Keratinocyte (primary cell): ENCODE measurements at regions not wholly inside any gene's neighbourhood (a gene's known extent, or its start where the extent isn't known, plus 50 kb on each side); places are given as distances from the start of the nearest gene placed in this dataset.

Experiments used
- DNase-seq: peaks from one replicate; pipeline ENCODE4 v3.0.0-alpha.2; 2011; ENCODE audit warnings: low read depth, missing footprints, low spot score
- FAIRE-seq: peaks from 2 replicates; lab custom pipeline; 2011; peaks lifted over from hg19 to GRCh38; lab: Jason Lieb, UNC
- H2AFZ ChIP-seq: 2 replicates; pipeline ENCODE4 v1.6.0; 2012; ENCODE audit warnings: low read length, control low read depth, inconsistent platforms; ENCODE audit not compliant: control insufficient read depth
- H3K27ac ChIP-seq: 2 replicates; pipeline ENCODE4 v1.5.1; 2011; ENCODE audit warnings: low read length; ENCODE audit not compliant: control insufficient read depth, insufficient read depth
- H3K27me3 ChIP-seq: 3 replicates; pipeline ENCODE4 v1.6.0; 2011; ENCODE audit warnings: low read length; ENCODE audit not compliant: control insufficient read depth, insufficient read depth; ENCODE audit errors: extremely low read depth
- H3K36me3 ChIP-seq, 2 experiments: 2 replicates in 1 of 2; 3 replicates in 1 of 2; pipeline ENCODE4 v1.5.1; 2011; ENCODE audit warnings: low read length in 2 of 2, mild to moderate bottlenecking in 1 of 2; ENCODE audit not compliant: control insufficient read depth in 2 of 2, insufficient read depth in 2 of 2; ENCODE audit errors: extremely low read depth in 1 of 2
- H3K4me1 ChIP-seq: 3 replicates; pipeline ENCODE4 v1.5.1; 2011; ENCODE audit warnings: low read length; ENCODE audit not compliant: control insufficient read depth, insufficient read depth; ENCODE audit errors: extremely low read depth
- H3K4me2 ChIP-seq: 3 replicates; pipeline ENCODE4 v1.6.0; 2011; ENCODE audit warnings: low read depth, low read length; ENCODE audit not compliant: control insufficient read depth, insufficient read depth; ENCODE audit errors: extremely low read depth
- H3K4me3 ChIP-seq, 3 experiments: fragments of 200-600 bp in 1 of 3; sonication (generic) in 1 of 3; 2 replicates in 2 of 3; 3 replicates in 1 of 3; pipeline ENCODE4 v1.5.1; 2011 to 2016; ENCODE audit warnings: low read length in 3 of 3, mild to moderate bottlenecking in 3 of 3, control low read depth in 2 of 3, inconsistent platforms in 1 of 3, low read depth in 1 of 3, mixed read lengths in 1 of 3, mixed run types in 1 of 3, moderate library complexity in 1 of 3; ENCODE audit not compliant: control insufficient read depth in 2 of 3, insufficient read depth in 2 of 3; ENCODE audit errors: extremely low read depth in 1 of 3
- H3K79me2 ChIP-seq: 2 replicates; pipeline ENCODE4 v1.6.0; 2012; ENCODE audit warnings: low read length; ENCODE audit not compliant: control insufficient read depth, insufficient read depth
- H3K9ac ChIP-seq: 3 replicates; pipeline ENCODE4 v1.6.0; 2011; ENCODE audit warnings: low read length; ENCODE audit not compliant: control insufficient read depth, insufficient read depth; ENCODE audit errors: extremely low read depth
- H3K9me1 ChIP-seq: 3 replicates; pipeline ENCODE4 v1.6.0; 2011; ENCODE audit warnings: low read length; ENCODE audit not compliant: control insufficient read depth, insufficient read depth; ENCODE audit errors: extremely low read depth
- H3K9me3 ChIP-seq: 2 replicates; pipeline ENCODE4 v1.5.1; 2012; ENCODE audit warnings: low read depth, low read length; ENCODE audit not compliant: control insufficient read depth
- H4K20me1 ChIP-seq: 3 replicates; pipeline ENCODE4 v1.6.0; 2011; ENCODE audit warnings: low read length; ENCODE audit not compliant: control insufficient read depth, insufficient read depth; ENCODE audit errors: extremely low read depth
- EZH2 ChIP-seq: IDR thresholded peaks from one replicate; pipeline ENCODE4 v1.6.1; 2012; ENCODE audit warnings: inconsistent platforms, mild to moderate bottlenecking, low read length, moderate library complexity
- dilution Hi-C: fragments of 300-500 bp; cut with MboI; formaldehyde crosslinking; loops from one replicate; pipeline ENCODE4 v1.7.0; 2020; ENCODE audit warnings: low sequenced_read_pairs; ENCODE audit not compliant: extremely low pct_ligation_motif_present
- TF ChIP-seq, protein P1 (sequence below), 3 experiments: IDR thresholded peaks in 1 of 3; conservative IDR thresholded peaks in 1 of 3; optimal IDR thresholded peaks in 1 of 3; 2 replicates in 2 of 3; 3 replicates in 1 of 3; pipeline versions ENCODE3 to v1.5.1; 2011; ENCODE audit warnings: low read length in 3 of 3, mild to moderate bottlenecking in 3 of 3, moderate library complexity in 2 of 3, control low read depth in 1 of 3, inconsistent platforms in 1 of 3; ENCODE audit not compliant: insufficient read depth in 2 of 3; ENCODE audit errors: extremely low read depth in 1 of 3

GRCh38 chr4:54913751-54914526 is 211.5 kb downstream of the KDR start:
- dilution Hi-C loops = no loop called here
- DNase-seq = no peak
- Histone ChIP-seq H3K4me2 (no peak overlapping the region), H3K9ac (no peak overlapping the region), H4K20me1 (no peaks in the 10 kb centered on the region), H3K36me3 (no peaks in the 10 kb centered on the region), H3K9me1 (no peaks in the 10 kb centered on the region), H3K4me1 (peaks cover 10% of the 10 kb centered on the region), H3K9me3 (no peaks in the 10 kb centered on the region), H2AFZ (no peak overlapping the region), H3K27me3 (peaks cover 2% of the 10 kb centered on the region), H3K4me3 (no peak overlapping the region), H3K27ac (no peak overlapping the region), H3K79me2 (no peaks in the 10 kb centered on the region)
- no peak for FAIRE-seq
- no peak for TF ChIP-seq EZH2
- TF ChIP-seq, protein P1, sequence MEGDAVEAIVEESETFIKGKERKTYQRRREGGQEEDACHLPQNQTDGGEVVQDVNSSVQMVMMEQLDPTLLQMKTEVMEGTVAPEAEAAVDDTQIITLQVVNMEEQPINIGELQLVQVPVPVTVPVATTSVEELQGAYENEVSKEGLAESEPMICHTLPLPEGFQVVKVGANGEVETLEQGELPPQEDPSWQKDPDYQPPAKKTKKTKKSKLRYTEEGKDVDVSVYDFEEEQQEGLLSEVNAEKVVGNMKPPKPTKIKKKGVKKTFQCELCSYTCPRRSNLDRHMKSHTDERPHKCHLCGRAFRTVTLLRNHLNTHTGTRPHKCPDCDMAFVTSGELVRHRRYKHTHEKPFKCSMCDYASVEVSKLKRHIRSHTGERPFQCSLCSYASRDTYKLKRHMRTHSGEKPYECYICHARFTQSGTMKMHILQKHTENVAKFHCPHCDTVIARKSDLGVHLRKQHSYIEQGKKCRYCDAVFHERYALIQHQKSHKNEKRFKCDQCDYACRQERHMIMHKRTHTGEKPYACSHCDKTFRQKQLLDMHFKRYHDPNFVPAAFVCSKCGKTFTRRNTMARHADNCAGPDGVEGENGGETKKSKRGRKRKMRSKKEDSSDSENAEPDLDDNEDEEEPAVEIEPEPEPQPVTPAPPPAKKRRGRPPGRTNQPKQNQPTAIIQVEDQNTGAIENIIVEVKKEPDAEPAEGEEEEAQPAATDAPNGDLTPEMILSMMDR (optimal IDR thresholded peaks at IDR 0.05 in 1 of 3, IDR thresholded peaks at IDR 0.05 in 1 of 3, conservative IDR thresholded peaks at IDR 0.05 in 1 of 3; ENCODE audit: extremely low read depth in 1 of 3, insufficient read depth in 2 of 3, low read length in 3 of 3) = no peak

- H3K9me1 ChIP-seq = no peaks in the 10 kb centered on the region
- H3K4me1 ChIP-seq = peaks cover 10% of the 10 kb centered on the region
- H2AFZ ChIP-seq = no peak overlapping the region
- H3K36me3 ChIP-seq = no peaks in the 10 kb centered on the region
- H3K9ac ChIP-seq = no peak overlapping the region
- dilution Hi-C loops = no loop called here
- TF ChIP-seq, protein P1 (optimal IDR thresholded peaks at IDR 0.05 in 1 of 3, IDR thresholded peaks at IDR 0.05 in 1 of 3, conservative IDR thresholded peaks at IDR 0.05 in 1 of 3; ENCODE audit: extremely low read depth in 1 of 3, insufficient read depth in 2 of 3, low read length in 3 of 3) = no peak
- no peak for TF ChIP-seq EZH2
- H3K27ac ChIP-seq = no peak overlapping the region
- H3K27me3 ChIP-seq = peaks cover 2% of the 10 kb centered on the region
- H3K79me2 ChIP-seq = no peaks in the 10 kb centered on the region
- no peak overlapping the region for H3K4me3 ChIP-seq
- DNase-seq (no peak), FAIRE-seq (no peak)
- H3K9me3 ChIP-seq = no peaks in the 10 kb centered on the region
- no peak overlapping the region for H3K4me2 ChIP-seq
- no peaks in the 10 kb centered on the region for H4K20me1 ChIP-seq
These were observed 213.2 kb downstream of the KDR start for GRCh38 chr4:54912155-54912554.
